Uterus (tissue), 2 donors: ENCODE measurements at regions not wholly inside any gene's neighbourhood (a gene's known extent, or its start where the extent isn't known, plus 50 kb on each side); places are given as distances from the start of the nearest gene placed in this dataset.

Experiments used
- POLR2A ChIP-seq, 2 donors: fragments of 450-650 bp; IDR thresholded peaks; one replicate each; pipeline ENCODE4 v1.6.1; 2016; ENCODE audit warnings: antibody characterized with exemption in 2 of 2, mild to moderate bottlenecking in 1 of 2, moderate library complexity in 1 of 2
- TF ChIP-seq, protein P1 (sequence below), 4 experiments: fragments of 200-600 bp in 2 of 4; fragments of 450-650 bp in 2 of 4; sonication (generic) in 2 of 4; IDR thresholded peaks; one replicate each; pipeline ENCODE4 v1.5.1; 2016 to 2019; ENCODE audit warnings: antibody characterized with exemption in 4 of 4, mild to moderate bottlenecking in 2 of 4, moderate library complexity in 1 of 4

- TF ChIP-seq, protein P1, sequence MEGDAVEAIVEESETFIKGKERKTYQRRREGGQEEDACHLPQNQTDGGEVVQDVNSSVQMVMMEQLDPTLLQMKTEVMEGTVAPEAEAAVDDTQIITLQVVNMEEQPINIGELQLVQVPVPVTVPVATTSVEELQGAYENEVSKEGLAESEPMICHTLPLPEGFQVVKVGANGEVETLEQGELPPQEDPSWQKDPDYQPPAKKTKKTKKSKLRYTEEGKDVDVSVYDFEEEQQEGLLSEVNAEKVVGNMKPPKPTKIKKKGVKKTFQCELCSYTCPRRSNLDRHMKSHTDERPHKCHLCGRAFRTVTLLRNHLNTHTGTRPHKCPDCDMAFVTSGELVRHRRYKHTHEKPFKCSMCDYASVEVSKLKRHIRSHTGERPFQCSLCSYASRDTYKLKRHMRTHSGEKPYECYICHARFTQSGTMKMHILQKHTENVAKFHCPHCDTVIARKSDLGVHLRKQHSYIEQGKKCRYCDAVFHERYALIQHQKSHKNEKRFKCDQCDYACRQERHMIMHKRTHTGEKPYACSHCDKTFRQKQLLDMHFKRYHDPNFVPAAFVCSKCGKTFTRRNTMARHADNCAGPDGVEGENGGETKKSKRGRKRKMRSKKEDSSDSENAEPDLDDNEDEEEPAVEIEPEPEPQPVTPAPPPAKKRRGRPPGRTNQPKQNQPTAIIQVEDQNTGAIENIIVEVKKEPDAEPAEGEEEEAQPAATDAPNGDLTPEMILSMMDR (IDR thresholded peaks at IDR 0.05), result no peak
- TF ChIP-seq POLR2A (IDR thresholded peaks at IDR 0.05), result no peak
These were observed 213.9 kb downstream of the NDUFA10 start for GRCh38 chr2:239811111-239811781.
